HG03280 (cell line): ENCODE measurements at regions not wholly inside any gene's neighbourhood (a gene's known extent, or its start where the extent isn't known, plus 50 kb on each side); places are given as distances from the start of the nearest gene placed in this dataset.
"Not testable (repeated sequence)": the region's sequence is repeated elsewhere in the genome, so short reads cannot be mapped to it uniquely, and the experiment has no call there.

Source experiments
- ATAC-seq: cut with Tn5 transposase; IDR thresholded peaks from one replicate; pipeline ENCODE4 v1.9.1; 2021; ENCODE audit warnings: mild to moderate bottlenecking, moderate library complexity; ENCODE audit not compliant: unreplicated experiment

- ATAC-seq = not testable (repeated sequence)
Measured at GRCh38 chr3:145459681-145460080, 701.3 kb downstream of the PLOD2 start.

DNA sequence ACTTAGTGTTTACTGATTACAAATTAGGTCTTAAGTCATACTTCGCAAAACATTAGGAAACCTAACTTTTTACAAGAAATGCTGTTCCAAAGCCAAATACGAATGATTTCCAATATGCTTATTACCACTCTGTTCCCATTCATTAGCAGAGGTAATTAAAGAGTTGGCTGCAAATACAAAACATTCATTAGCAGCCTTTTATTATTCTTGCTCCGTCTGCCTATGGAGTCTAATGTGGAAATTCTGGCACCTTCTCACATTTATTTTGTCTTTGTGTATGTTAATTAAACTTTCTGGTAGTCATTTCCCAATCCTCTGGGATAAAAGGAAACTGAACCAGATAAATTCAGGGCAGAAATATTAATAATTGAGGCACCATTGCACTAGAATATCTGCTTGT lies 689.0 kb downstream of the PLOD2 start:
- no peak for ATAC-seq

DNA sequence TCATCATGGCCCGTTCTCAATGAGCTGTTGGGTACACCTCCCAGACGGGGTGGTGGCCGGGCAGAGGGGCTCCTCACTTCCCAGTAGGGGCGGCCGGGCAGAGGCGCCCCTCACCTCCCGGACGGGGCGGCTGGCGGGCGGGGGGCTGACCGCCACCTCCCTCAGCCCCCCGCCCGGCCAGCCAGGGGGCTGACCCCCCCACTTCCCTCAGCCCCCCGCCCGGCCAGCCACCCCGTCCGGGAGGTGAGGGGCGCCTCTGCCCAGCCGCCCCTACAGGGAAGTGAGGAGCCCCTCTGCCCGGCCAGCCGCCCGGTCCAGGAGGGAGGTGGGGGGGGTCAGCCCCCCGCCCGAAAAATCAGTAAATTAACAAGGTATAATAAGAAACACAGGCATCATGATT lies 678.2 kb downstream of the PLOD2 start:
- ATAC-seq = not testable (repeated sequence)

- ATAC-seq = no peak
Measured at GRCh38 chr3:145483992-145484391, 677.0 kb downstream of the PLOD2 start.

- ATAC-seq = no peak
Measured at GRCh38 chr3:145489011-145489410, 672.0 kb downstream of the PLOD2 start.

- no peak for ATAC-seq
Measured at GRCh38 chr3:145490088-145491048, 670.6 kb downstream of the PLOD2 start.

GRCh38 chr3:145492456-145492855 lies 668.5 kb downstream of the PLOD2 start:
- ATAC-seq = no peak

- not testable (repeated sequence) for ATAC-seq
Measured at GRCh38 chr3:145517416-145517815, 643.6 kb downstream of the PLOD2 start.

DNA sequence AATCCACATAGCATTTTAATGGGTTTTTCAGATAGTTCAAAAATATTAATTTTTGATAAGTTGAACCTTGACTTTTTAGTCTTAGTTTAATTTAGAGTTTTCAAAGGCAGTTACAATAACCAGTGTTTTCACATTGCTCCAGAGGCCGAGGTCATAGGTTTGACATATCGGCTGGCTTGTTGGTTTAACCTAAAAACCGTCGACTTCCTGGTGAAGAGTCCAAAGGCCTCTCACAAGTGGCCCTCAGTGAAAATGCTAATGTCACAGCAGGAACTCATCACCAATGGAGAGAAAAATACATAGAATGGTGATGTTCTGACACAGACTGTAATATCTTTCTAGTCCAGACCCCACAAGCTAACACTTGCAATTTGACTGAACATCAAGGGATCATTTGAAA lies 642.3 kb downstream of the PLOD2 start:
- ATAC-seq = no peak

GRCh38 chr3:145519398-145520047 lies 641.5 kb downstream of the PLOD2 start:
- no peak for ATAC-seq

DNA sequence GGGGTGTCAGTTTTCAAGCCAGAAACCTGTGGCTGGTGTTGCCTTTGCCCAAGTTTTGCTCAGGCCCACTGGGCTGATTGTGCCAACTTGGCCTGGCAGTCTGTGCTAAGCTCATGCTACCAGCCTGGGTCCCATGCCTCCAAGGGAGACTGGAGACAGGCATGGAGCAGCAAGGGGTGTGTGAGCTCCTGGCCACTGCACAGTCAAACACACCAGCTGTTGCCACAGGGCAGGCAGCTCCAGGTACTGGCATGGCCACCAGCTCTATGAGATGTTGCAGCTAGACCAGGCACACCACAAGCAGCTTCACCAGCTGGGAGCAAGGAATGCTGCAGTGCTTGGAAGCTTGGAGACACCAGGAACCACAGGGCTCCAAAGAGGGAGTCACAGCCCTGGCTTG lies 638.8 kb downstream of the PLOD2 start:
- ATAC-seq = no peak

DNA sequence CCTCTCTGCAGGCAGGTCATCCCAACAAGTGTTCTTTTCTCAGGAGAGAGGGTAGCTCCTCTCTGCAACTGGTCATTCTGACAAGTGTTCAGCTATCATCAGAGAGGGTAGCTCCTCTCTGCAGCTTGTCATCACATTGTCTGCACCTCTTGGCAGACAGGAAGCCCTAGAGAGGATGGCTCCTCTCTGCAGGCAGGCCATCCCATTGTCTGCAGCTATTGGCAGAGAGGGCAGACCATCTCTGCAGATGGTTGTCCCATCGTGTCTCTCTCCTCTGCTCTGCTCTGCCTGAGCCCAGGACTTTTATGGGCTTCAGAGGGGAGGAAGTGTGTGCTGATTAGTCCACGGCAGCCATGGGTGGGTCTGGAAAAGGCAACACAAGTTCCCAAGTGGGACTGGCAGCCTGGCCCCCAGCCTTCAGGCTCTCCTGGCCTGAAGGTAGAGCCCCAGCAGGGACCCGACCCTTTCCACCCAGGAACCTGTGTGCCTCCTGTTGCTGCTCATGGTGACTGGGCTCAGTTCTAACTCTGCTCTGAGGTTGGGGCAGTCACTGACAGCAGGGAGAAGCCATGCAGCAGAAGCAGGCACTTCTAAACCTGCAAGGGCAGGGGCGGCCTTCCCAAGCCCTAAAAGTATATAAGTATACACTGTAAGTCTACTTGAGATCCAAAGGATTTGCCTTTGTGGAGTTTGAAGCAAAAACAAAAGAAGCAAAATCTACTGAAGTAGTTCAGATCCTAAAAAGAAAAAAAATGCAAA lies 637.9 kb downstream of the PLOD2 start:
- ATAC-seq = no peak

GRCh38 chr3:145531548-145531947 lies 629.4 kb downstream of the PLOD2 start:
- no peak for ATAC-seq

DNA sequence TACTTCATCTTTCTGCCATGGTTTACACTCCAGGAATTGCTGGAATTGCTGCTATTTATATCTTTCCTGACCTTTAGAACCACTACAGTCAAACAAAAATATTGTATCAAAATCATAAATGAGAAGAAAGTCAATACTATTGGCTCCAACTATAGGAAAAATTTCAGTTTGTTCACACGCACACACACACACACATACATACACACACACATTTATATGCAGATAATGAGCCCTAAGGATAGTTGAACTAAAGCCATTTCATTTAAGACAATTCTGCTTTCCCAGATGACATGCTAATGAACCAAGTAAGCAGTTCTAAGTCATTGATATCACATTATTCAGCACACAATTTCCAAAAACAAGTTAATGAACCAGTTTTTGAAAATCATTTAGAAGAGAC lies 627.3 kb downstream of the PLOD2 start:
- ATAC-seq = no peak

GRCh38 chr3:145536461-145536860 lies 624.5 kb downstream of the PLOD2 start:
- ATAC-seq = no peak

DNA sequence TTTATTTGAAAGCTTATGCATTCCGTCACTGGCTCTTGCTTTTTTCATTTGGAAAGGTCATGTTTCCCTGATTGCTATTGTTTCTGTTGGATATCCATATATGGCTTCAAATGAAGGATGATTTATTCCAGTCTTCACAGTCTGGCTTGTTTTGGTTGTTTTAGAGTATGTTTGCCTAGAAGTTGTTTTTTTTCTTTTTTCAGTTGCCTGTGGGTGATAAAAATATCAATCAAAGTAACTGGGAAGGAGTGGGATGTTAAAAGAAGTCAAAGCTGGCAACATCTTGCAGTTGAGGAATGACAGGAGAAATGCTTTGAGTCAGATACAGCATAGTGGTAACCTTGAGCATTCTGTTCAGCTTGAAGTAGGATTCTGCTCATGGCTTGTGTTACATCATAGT lies 610.5 kb downstream of the PLOD2 start:
- ATAC-seq = no peak

- no peak for ATAC-seq
Measured at GRCh38 chr3:145557405-145557804, 603.6 kb downstream of the PLOD2 start.

GRCh38 chr3:145578471-145578870 lies 582.5 kb downstream of the PLOD2 start:
- ATAC-seq = no peak

- ATAC-seq = no peak
Measured at GRCh38 chr3:145581694-145582093, 579.3 kb downstream of the PLOD2 start.

DNA sequence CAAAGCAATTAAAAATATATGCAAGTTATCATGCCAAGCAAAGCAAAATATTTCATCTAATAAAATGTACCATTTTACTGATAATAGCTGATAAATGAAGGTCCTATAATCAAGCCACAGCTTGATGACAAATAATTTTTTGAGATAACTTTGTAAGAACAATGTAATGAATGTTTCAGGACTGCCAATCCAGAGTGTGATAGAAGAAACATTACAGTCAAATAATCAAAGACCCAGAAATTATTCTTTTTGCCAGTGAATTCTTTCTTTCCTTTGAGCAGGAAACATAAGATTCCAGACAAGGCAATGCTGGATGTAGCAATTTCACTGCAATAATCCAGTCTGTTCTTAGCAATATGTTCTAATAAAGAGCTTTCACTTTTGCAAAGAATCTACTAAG lies 556.1 kb downstream of the PLOD2 start:
- no peak for ATAC-seq

DNA sequence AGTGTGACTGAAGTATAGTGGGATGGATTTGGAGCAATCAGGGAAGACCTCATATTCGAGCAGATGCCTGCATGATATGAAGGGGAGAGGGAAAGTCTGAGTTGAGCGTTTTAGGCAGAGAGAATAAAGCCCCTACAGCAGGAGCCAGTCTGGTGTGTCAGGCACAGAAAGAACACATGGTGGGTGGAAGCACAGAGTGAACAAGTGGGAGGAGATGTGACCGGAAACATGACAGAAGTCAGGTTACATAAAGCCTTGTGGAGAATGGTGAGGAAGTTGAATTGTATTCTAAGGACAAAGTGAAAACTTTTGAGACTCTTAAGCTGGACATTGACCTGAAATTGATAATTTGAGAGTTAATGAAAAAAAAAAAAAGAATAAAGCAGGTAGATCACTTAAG lies 541.0 kb downstream of the PLOD2 start:
- ATAC-seq = no peak
